ENCODE measurements at regions not wholly inside any gene's neighbourhood (a gene's known extent, or its start where the extent isn't known, plus 50 kb on each side); places are given as distances from the start of the nearest gene placed in this dataset.

GRCh38 chr3:109687626-109688025 lies 350.3 kb upstream of the DPPA4 start:
- TF ChIP-seq CTCF (conservative IDR thresholded peaks at IDR 0.05; ENCODE audit: low read depth, low read length): no peak
- TF ChIP-seq EZH2 (IDR thresholded peaks at IDR 0.05; ENCODE audit: borderline replicate concordance, low read depth, low read length, poor library complexity, severe bottlenecking): no peak
- no peak for DNase-seq (ENCODE audit: low spot score)
- Histone ChIP-seq H3K27me3 (replicated peaks; ENCODE audit: insufficient read depth, low read depth, low read length, poor library complexity) (no peaks in the 10 kb centered on the region), H3K4me1 (ENCODE audit: insufficient read depth, low read length, poor library complexity, severe bottlenecking) (no peaks in the 10 kb centered on the region), H3K4me3 (ENCODE audit: low read depth, low read length, poor library complexity, severe bottlenecking) (no peak overlapping the region), H3K27ac (ENCODE audit: low read depth, low read length, poor library complexity, severe bottlenecking) (no peak overlapping the region), H3K36me3 (ENCODE audit: insufficient read depth, low read length, poor library complexity, severe bottlenecking) (no peaks in the 10 kb centered on the region), H3K9me3 (ENCODE audit: low read depth, low read length, poor library complexity, severe bottlenecking) (peaks cover 5% of the 10 kb centered on the region)
- ChIA-PET CTCF (no interaction called here), POLR2A (ENCODE audit: low non-redundant PET) (no interaction called here)
- no TSS peak for BruUV-seq (replicated peaks)
- intact Hi-C loops (cut with micrococcal nuclease; ENCODE audit: unreplicated experiment): no loop called here

- DNase-seq (ENCODE audit: low spot score): no peak
- no TSS peak for BruUV-seq (replicated peaks)
Measured at GRCh38 chr3:109696932-109697331, 359.6 kb upstream of the DPPA4 start.

GRCh38 chr3:109702252-109702651 lies 364.9 kb upstream of the DPPA4 start:
- BruUV-seq (replicated peaks): no TSS peak
- ChIA-PET CTCF (no interaction called here), POLR2A (ENCODE audit: low non-redundant PET) (no interaction called here)
- no peaks in the 10 kb centered on the region for H3K36me3 ChIP-seq (ENCODE audit: insufficient read depth, low read length, poor library complexity, severe bottlenecking)
- H3K4me3 ChIP-seq (ENCODE audit: low read depth, low read length, poor library complexity, severe bottlenecking): no peak overlapping the region
- no peak for DNase-seq (ENCODE audit: low spot score)
- no peak overlapping the region for H3K27ac ChIP-seq (ENCODE audit: low read depth, low read length, poor library complexity, severe bottlenecking)
- H3K9me3 ChIP-seq (ENCODE audit: low read depth, low read length, poor library complexity, severe bottlenecking): no peaks in the 10 kb centered on the region
- intact Hi-C loops (cut with micrococcal nuclease; ENCODE audit: unreplicated experiment): no loop called here
- no peaks in the 10 kb centered on the region for H3K4me1 ChIP-seq (ENCODE audit: insufficient read depth, low read length, poor library complexity, severe bottlenecking)
- TF ChIP-seq EZH2 (IDR thresholded peaks at IDR 0.05; ENCODE audit: borderline replicate concordance, low read depth, low read length, poor library complexity, severe bottlenecking) (no peak), CTCF (conservative IDR thresholded peaks at IDR 0.05; ENCODE audit: low read depth, low read length) (no peak)
- H3K27me3 ChIP-seq (replicated peaks; ENCODE audit: insufficient read depth, low read depth, low read length, poor library complexity): no peaks in the 10 kb centered on the region

More at GRCh38 chr3:109696932-109697331, 359.6 kb upstream of the DPPA4 start:
- CTCF ChIA-PET: no interaction called here
- Histone ChIP-seq H3K27me3 (replicated peaks; ENCODE audit: insufficient read depth, low read depth, low read length, poor library complexity) (no peaks in the 10 kb centered on the region), H3K27ac (ENCODE audit: low read depth, low read length, poor library complexity, severe bottlenecking) (no peak overlapping the region), H3K4me3 (ENCODE audit: low read depth, low read length, poor library complexity, severe bottlenecking) (no peak overlapping the region), H3K9me3 (ENCODE audit: low read depth, low read length, poor library complexity, severe bottlenecking) (peaks cover 4% of the 10 kb centered on the region), H3K4me1 (ENCODE audit: insufficient read depth, low read length, poor library complexity, severe bottlenecking) (no peaks in the 10 kb centered on the region), H3K36me3 (ENCODE audit: insufficient read depth, low read length, poor library complexity, severe bottlenecking) (no peaks in the 10 kb centered on the region)
- TF ChIP-seq EZH2 (IDR thresholded peaks at IDR 0.05; ENCODE audit: borderline replicate concordance, low read depth, low read length, poor library complexity, severe bottlenecking): no peak
- no peak for TF ChIP-seq CTCF (conservative IDR thresholded peaks at IDR 0.05; ENCODE audit: low read depth, low read length)
- intact Hi-C loops (cut with micrococcal nuclease; ENCODE audit: unreplicated experiment): no loop called here
- POLR2A ChIA-PET (ENCODE audit: low non-redundant PET): no interaction called here

Data from A673 (cell line).